Mesenchymal stem cell (in vitro differentiated cells and primary cell): ENCODE measurements at regions not wholly inside any gene's neighbourhood (a gene's known extent, or its start where the extent isn't known, plus 50 kb on each side); places are given as distances from the start of the nearest gene placed in this dataset.

ENCODE experiments used
- DNase-seq: peaks from one replicate; pipeline ENCODE4 v3.0.0-alpha.2; 2013
- H2AFZ ChIP-seq: one replicate; pipeline ENCODE4 v1.6.1; 2013; ENCODE audit warnings: low read depth, mild to moderate bottlenecking, control low read depth, inconsistent platforms, low read length, moderate library complexity
- H2AK5ac ChIP-seq: 2 replicates; pipeline ENCODE4 v1.6.1; 2013; ENCODE audit warnings: low read length, moderate library complexity, mild to moderate bottlenecking, inconsistent platforms; ENCODE audit not compliant: severe bottlenecking
- H2BK120ac ChIP-seq: one replicate; pipeline ENCODE4 v1.6.1; 2013; ENCODE audit warnings: low read depth, mild to moderate bottlenecking, inconsistent platforms, low read length, moderate library complexity
- H2BK12ac ChIP-seq, 2 experiments: one replicate each; pipeline ENCODE4 v1.6.1; 2013; ENCODE audit warnings: inconsistent platforms in 2 of 2, low read length in 2 of 2, mild to moderate bottlenecking in 2 of 2, moderate library complexity in 2 of 2, control low read depth in 1 of 2
- H2BK15ac ChIP-seq: one replicate; pipeline ENCODE4 v1.6.1; 2013; ENCODE audit warnings: mild to moderate bottlenecking, low read depth, inconsistent platforms; ENCODE audit not compliant: poor library complexity, severe bottlenecking
- H2BK5ac ChIP-seq: 2 replicates; pipeline ENCODE4 v1.6.1; 2013; ENCODE audit warnings: low read depth, mild to moderate bottlenecking, low read length, control low read depth, inconsistent platforms; ENCODE audit not compliant: poor library complexity, severe bottlenecking
- H3K14ac ChIP-seq, 2 experiments: one replicate each; pipeline ENCODE4 v1.6.1; 2013; ENCODE audit warnings: inconsistent platforms in 2 of 2, low read length in 2 of 2, control low read depth in 1 of 2, mild to moderate bottlenecking in 1 of 2, moderate library complexity in 1 of 2
- H3K18ac ChIP-seq, 2 experiments: one replicate each; pipeline ENCODE4 v1.6.1; 2013; ENCODE audit warnings: inconsistent platforms in 2 of 2, low read length in 2 of 2, control low read depth in 1 of 2, low read depth in 1 of 2, mild to moderate bottlenecking in 1 of 2
- H3K23ac ChIP-seq, 2 experiments: one replicate each; pipeline ENCODE4 v1.6.1; 2013; ENCODE audit warnings: inconsistent platforms in 2 of 2, low read length in 2 of 2, mild to moderate bottlenecking in 2 of 2, moderate library complexity in 2 of 2, control low read depth in 1 of 2
- H3K27ac ChIP-seq: 2 replicates; pipeline ENCODE4 v1.5.1; 2013; ENCODE audit warnings: mild to moderate bottlenecking, moderate library complexity, low read length, control low read depth, inconsistent platforms; ENCODE audit not compliant: poor library complexity, severe bottlenecking
- H3K27me3 ChIP-seq, 2 experiments: 2 replicates each; pipeline versions ENCODE4 v1.6.1 to v1.7.0; 2013; ENCODE audit warnings: low read length in 2 of 2, mild to moderate bottlenecking in 2 of 2, moderate library complexity in 2 of 2, control low read depth in 1 of 2, inconsistent platforms in 1 of 2; ENCODE audit not compliant: control insufficient read depth in 1 of 2, insufficient read depth in 1 of 2
- H3K36me3 ChIP-seq, 2 experiments: 2 replicates each; pipeline versions ENCODE4 v1.6.1 to v1.7.0; 2013; ENCODE audit warnings: low read length in 2 of 2, control low read depth in 1 of 2, inconsistent platforms in 1 of 2, low read depth in 1 of 2, mild to moderate bottlenecking in 1 of 2; ENCODE audit not compliant: insufficient read depth in 2 of 2, control insufficient read depth in 1 of 2
- H3K4ac ChIP-seq, 2 experiments: one replicate each; pipeline ENCODE4 v1.6.1; 2013; ENCODE audit warnings: inconsistent platforms in 2 of 2, low read length in 2 of 2, mild to moderate bottlenecking in 2 of 2, moderate library complexity in 2 of 2, control low read depth in 1 of 2, low read depth in 1 of 2
- H3K4me1 ChIP-seq: 2 replicates; pipeline ENCODE4 v1.6.1; 2013; ENCODE audit warnings: low read depth, low read length, control low read depth; ENCODE audit not compliant: control insufficient read depth, insufficient read depth
- H3K4me2 ChIP-seq: 2 replicates; pipeline ENCODE4 v1.6.1; 2013; ENCODE audit warnings: low read length, mild to moderate bottlenecking, inconsistent platforms; ENCODE audit not compliant: poor library complexity, severe bottlenecking
- H3K4me3 ChIP-seq, 2 experiments: 2 replicates each; pipeline versions ENCODE4 v1.5.1 to v1.7.0; 2013; ENCODE audit warnings: low read length in 2 of 2, mild to moderate bottlenecking in 2 of 2, control low read depth in 1 of 2, low read depth in 1 of 2; ENCODE audit not compliant: insufficient read depth in 1 of 2
- H3K79me1 ChIP-seq: replicated peaks from 2 replicates; pipeline ENCODE4 v1.6.1; 2013; ENCODE audit warnings: mild to moderate bottlenecking, control low read depth, low read length, inconsistent platforms; ENCODE audit not compliant: poor library complexity, severe bottlenecking
- H3K9ac ChIP-seq: 2 replicates; pipeline ENCODE4 v1.7.0; 2013; ENCODE audit warnings: mild to moderate bottlenecking, low read length, moderate library complexity
- H3K9me3 ChIP-seq: 2 replicates; pipeline ENCODE4 v1.7.0; 2013; ENCODE audit warnings: mild to moderate bottlenecking, low read length; ENCODE audit not compliant: control insufficient read depth
- H4K8ac ChIP-seq: one replicate; pipeline ENCODE4 v1.6.1; 2013; ENCODE audit warnings: inconsistent platforms, mild to moderate bottlenecking, low read length, moderate library complexity
- H4K91ac ChIP-seq: one replicate; pipeline ENCODE4 v1.6.1; 2013; ENCODE audit warnings: mild to moderate bottlenecking, low read length, inconsistent platforms
- WGBS: methylation state at CpG from one replicate; pipeline ENCODE4 v1.1.7; 2013; ENCODE audit warnings: mixed read lengths; 5-methylcytosine and 5-hydroxymethylcytosine counted together

- no peak overlapping the region for H2AK5ac ChIP-seq
- H2AFZ ChIP-seq: no peak overlapping the region
- H3K4me1 ChIP-seq: peaks cover 2% of the 10 kb centered on the region
- no peak overlapping the region for H3K9ac ChIP-seq
- no peak for DNase-seq
- no peak overlapping the region for H3K27ac ChIP-seq
- WGBS: 71% methylated on average over 1 of the region's 3 CpGs
- no peak overlapping the region for H2BK5ac ChIP-seq
- H2BK15ac ChIP-seq: no peak overlapping the region
- H3K79me1 ChIP-seq: no peaks in the 10 kb centered on the region
- H3K36me3 ChIP-seq: no peaks in the 10 kb centered on the region
- no peak overlapping the region for H2BK12ac ChIP-seq
- no peak overlapping the region for H3K14ac ChIP-seq
- no peak overlapping the region for H3K18ac ChIP-seq
- H4K91ac ChIP-seq: no peak overlapping the region
- no peaks in the 10 kb centered on the region for H3K9me3 ChIP-seq
- H3K27me3 ChIP-seq: peaks cover 0 to 15% of the 10 kb centered on the region in 2 experiments
- H2BK120ac ChIP-seq: no peak overlapping the region
- H3K4me2 ChIP-seq: no peak overlapping the region
- H3K23ac ChIP-seq: no peak overlapping the region
- no peak overlapping the region for H3K4ac ChIP-seq
- no peak overlapping the region for H4K8ac ChIP-seq
- no peak overlapping the region for H3K4me3 ChIP-seq
These were observed 186.9 kb upstream of the SLC24A5 start for GRCh38 chr15:47933865-47934264.

- H2BK120ac ChIP-seq: no peak overlapping the region
- H2AFZ ChIP-seq: no peak overlapping the region
- no peak overlapping the region for H2BK5ac ChIP-seq
- H4K91ac ChIP-seq: no peak overlapping the region
- no peaks in the 10 kb centered on the region for H3K36me3 ChIP-seq
- H2BK15ac ChIP-seq: no peak overlapping the region
- H3K9me3 ChIP-seq: no peaks in the 10 kb centered on the region
- H3K14ac ChIP-seq: no peak overlapping the region
- DNase-seq: no peak
- no peak overlapping the region for H3K4me3 ChIP-seq
- H3K23ac ChIP-seq: no peak overlapping the region
- H3K4me1 ChIP-seq: peaks cover under 1% of the 10 kb centered on the region
- H3K18ac ChIP-seq: no peak overlapping the region
- H2BK12ac ChIP-seq: no peak overlapping the region
- no peak overlapping the region for H3K4me2 ChIP-seq
- no peak overlapping the region for H3K9ac ChIP-seq
- no peak overlapping the region for H4K8ac ChIP-seq
- no peak overlapping the region for H3K4ac ChIP-seq
- H3K27me3 ChIP-seq: peaks cover 0 to 14% of the 10 kb centered on the region in 2 experiments
- no peaks in the 10 kb centered on the region for H3K79me1 ChIP-seq
- no peak overlapping the region for H3K27ac ChIP-seq
- no peak overlapping the region for H2AK5ac ChIP-seq
These were observed 186.4 kb upstream of the SLC24A5 start for GRCh38 chr15:47934342-47934741.

GRCh38 chr15:47937834-47938233, 183.0 kb upstream of the SLC24A5 start:
- Histone ChIP-seq H3K9ac (no peak overlapping the region), H3K14ac (no peak overlapping the region), H2BK12ac (no peak overlapping the region), H3K27ac (no peak overlapping the region), H3K4me2 (no peak overlapping the region), H4K8ac (no peak overlapping the region), H4K91ac (no peak overlapping the region), H3K79me1 (no peaks in the 10 kb centered on the region), H2BK15ac (no peak overlapping the region), H3K27me3 (peaks cover 0 to 11% of the 10 kb centered on the region in 2 experiments), H3K23ac (no peak overlapping the region), H3K4ac (no peak overlapping the region), H3K36me3 (no peaks in the 10 kb centered on the region), H2BK120ac (no peak overlapping the region), H3K18ac (no peak overlapping the region), H3K9me3 (no peaks in the 10 kb centered on the region), H2AFZ (no peak overlapping the region), H3K4me1 (no peaks in the 10 kb centered on the region), H2AK5ac (no peak overlapping the region), H2BK5ac (no peak overlapping the region), H3K4me3 (no peak overlapping the region)
- DNase-seq: no peak

GRCh38 chr15:47944637-47945288, 176.0 kb upstream of the SLC24A5 start:
- Histone ChIP-seq H3K14ac (no peak overlapping the region), H4K91ac (no peak overlapping the region), H3K9me3 (no peaks in the 10 kb centered on the region), H3K36me3 (no peaks in the 10 kb centered on the region), H3K79me1 (no peaks in the 10 kb centered on the region), H3K4ac (no peak overlapping the region), H2BK12ac (no peak overlapping the region), H3K4me3 (no peak overlapping the region), H2AFZ (no peak overlapping the region), H3K23ac (no peak overlapping the region), H3K4me2 (no peak overlapping the region), H3K27me3 (peaks cover 0 to 4% of the 10 kb centered on the region in 2 experiments), H2AK5ac (no peak overlapping the region), H2BK120ac (no peak overlapping the region), H3K27ac (no peak overlapping the region), H4K8ac (no peak overlapping the region), H3K9ac (no peak overlapping the region), H3K4me1 (no peaks in the 10 kb centered on the region), H3K18ac (no peak overlapping the region), H2BK5ac (no peak overlapping the region), H2BK15ac (no peak overlapping the region)
- WGBS: 89% methylated on average over 5 of the region's 5 CpGs
- no peak for DNase-seq
